Endothelial cell of umbilical vein (primary cell): ENCODE measurements at regions not wholly inside any gene's neighbourhood (a gene's known extent, or its start where the extent isn't known, plus 50 kb on each side); places are given as distances from the start of the nearest gene placed in this dataset.

Experiments used
- POLR2A ChIP-seq: IDR thresholded peaks from 2 replicates; pipeline ENCODE4 v1.6.1; 2012; ENCODE audit warnings: low read depth, mild to moderate bottlenecking, control low read depth, low read length
- TF ChIP-seq, protein P1 (sequence below), 2 donors: IDR thresholded peaks; 1 replicate in 1 of 2; 2 replicates in 1 of 2; pipeline ENCODE4 v1.5.1; 2011; ENCODE audit warnings: low read length in 2 of 2, mild to moderate bottlenecking in 2 of 2, moderate library complexity in 2 of 2, control low read depth in 1 of 2, inconsistent platforms in 1 of 2, low read depth in 1 of 2; ENCODE audit not compliant: insufficient read depth in 1 of 2; ENCODE audit errors: extremely low read depth in 1 of 2

- TF ChIP-seq, protein P1, sequence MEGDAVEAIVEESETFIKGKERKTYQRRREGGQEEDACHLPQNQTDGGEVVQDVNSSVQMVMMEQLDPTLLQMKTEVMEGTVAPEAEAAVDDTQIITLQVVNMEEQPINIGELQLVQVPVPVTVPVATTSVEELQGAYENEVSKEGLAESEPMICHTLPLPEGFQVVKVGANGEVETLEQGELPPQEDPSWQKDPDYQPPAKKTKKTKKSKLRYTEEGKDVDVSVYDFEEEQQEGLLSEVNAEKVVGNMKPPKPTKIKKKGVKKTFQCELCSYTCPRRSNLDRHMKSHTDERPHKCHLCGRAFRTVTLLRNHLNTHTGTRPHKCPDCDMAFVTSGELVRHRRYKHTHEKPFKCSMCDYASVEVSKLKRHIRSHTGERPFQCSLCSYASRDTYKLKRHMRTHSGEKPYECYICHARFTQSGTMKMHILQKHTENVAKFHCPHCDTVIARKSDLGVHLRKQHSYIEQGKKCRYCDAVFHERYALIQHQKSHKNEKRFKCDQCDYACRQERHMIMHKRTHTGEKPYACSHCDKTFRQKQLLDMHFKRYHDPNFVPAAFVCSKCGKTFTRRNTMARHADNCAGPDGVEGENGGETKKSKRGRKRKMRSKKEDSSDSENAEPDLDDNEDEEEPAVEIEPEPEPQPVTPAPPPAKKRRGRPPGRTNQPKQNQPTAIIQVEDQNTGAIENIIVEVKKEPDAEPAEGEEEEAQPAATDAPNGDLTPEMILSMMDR (IDR thresholded peaks at IDR 0.05; ENCODE audit: extremely low read depth in 1 of 2, insufficient read depth in 1 of 2, low read depth in 1 of 2, low read length in 2 of 2), result no peak
- no peak for TF ChIP-seq POLR2A
Observed at GRCh38 chr6:81353262-81353661, 399.2 kb downstream of the TENT5A start.
